ENCODE measurements at regions not wholly inside any gene's neighbourhood (a gene's known extent, or its start where the extent isn't known, plus 50 kb on each side); places are given as distances from the start of the nearest gene placed in this dataset.

DNA sequence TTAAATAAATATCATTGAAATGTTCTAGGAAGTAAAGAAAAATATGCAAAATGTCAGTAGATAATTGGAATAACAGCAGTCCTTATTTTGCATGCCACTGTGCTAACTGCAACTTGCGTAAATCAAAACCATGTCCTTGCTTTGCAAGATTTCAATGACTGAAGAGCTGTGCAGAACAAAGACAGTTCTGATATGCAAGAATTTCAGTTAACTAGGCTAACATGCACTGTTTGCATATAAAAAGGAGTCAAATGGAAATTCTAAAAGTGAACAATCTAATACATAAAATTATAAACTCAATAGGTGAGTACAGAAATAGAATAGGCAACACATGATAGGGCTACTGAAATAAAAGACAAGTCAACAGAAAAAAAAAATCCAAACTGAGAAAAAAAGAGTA, 1844.6 kb upstream of the NUDT12 start:
- TF ChIP-seq, protein P1, sequence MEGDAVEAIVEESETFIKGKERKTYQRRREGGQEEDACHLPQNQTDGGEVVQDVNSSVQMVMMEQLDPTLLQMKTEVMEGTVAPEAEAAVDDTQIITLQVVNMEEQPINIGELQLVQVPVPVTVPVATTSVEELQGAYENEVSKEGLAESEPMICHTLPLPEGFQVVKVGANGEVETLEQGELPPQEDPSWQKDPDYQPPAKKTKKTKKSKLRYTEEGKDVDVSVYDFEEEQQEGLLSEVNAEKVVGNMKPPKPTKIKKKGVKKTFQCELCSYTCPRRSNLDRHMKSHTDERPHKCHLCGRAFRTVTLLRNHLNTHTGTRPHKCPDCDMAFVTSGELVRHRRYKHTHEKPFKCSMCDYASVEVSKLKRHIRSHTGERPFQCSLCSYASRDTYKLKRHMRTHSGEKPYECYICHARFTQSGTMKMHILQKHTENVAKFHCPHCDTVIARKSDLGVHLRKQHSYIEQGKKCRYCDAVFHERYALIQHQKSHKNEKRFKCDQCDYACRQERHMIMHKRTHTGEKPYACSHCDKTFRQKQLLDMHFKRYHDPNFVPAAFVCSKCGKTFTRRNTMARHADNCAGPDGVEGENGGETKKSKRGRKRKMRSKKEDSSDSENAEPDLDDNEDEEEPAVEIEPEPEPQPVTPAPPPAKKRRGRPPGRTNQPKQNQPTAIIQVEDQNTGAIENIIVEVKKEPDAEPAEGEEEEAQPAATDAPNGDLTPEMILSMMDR (IDR thresholded peaks at IDR 0.05; ENCODE audit: low read depth, low read length, missing control alignments): no peak
- H3K4me3 ChIP-seq (replicated peaks; ENCODE audit: low read depth, low read length): no peak overlapping the region
- DNase-seq (ENCODE audit: extremely low read depth, low read depth): no peak

DNA sequence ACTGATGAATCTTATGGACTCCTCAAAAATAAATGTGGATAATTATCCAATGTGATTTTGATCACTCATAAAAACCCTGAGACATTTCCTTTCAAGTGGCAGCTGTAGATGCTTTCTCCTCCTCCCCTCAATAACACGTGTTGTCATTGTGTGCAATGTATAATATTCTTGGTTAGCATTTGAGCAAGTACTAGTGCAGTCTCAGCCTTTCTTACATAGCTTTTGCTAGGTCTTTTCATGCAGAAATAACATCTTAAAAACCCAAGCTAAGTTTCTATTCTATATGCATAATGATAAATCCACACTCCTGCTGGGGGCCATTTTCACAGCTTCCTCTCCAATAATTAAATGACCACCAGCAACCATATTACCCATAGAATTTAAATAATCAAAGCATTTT, 1835.2 kb upstream of the NUDT12 start:
- no peak overlapping the region for H3K4me3 ChIP-seq (replicated peaks; ENCODE audit: low read depth, low read length)
- TF ChIP-seq, protein P1 (IDR thresholded peaks at IDR 0.05; ENCODE audit: low read depth, low read length, missing control alignments): no peak
- DNase-seq (ENCODE audit: extremely low read depth, low read depth): no peak

DNA sequence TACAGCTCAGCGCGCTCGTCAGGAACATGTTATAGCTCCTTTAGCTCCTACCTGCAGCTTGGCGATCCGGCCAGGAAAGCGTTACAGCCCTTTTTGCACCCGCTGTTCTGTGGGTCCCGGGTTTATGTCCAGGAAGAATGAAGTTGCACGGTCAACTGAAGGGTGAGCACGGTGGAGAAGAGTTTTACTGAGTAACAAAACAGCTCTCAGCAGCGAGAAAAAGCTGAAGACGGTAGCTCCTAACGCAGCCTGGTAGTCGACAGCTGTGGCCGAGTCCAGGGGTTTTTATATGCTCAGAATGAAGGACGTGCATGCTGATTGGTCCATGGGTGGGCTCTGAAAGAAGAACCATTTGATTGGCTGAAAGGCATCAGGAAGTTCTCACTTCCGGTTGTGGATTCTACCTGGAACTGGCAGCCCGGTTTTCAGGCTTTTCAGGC, 1830.1 kb upstream of the NUDT12 start:
- H3K4me3 ChIP-seq (replicated peaks; ENCODE audit: low read depth, low read length): no peak overlapping the region
- TF ChIP-seq, protein P1 (IDR thresholded peaks at IDR 0.05; ENCODE audit: low read depth, low read length, missing control alignments): no peak
- DNase-seq (ENCODE audit: extremely low read depth, low read depth): no peak

DNA sequence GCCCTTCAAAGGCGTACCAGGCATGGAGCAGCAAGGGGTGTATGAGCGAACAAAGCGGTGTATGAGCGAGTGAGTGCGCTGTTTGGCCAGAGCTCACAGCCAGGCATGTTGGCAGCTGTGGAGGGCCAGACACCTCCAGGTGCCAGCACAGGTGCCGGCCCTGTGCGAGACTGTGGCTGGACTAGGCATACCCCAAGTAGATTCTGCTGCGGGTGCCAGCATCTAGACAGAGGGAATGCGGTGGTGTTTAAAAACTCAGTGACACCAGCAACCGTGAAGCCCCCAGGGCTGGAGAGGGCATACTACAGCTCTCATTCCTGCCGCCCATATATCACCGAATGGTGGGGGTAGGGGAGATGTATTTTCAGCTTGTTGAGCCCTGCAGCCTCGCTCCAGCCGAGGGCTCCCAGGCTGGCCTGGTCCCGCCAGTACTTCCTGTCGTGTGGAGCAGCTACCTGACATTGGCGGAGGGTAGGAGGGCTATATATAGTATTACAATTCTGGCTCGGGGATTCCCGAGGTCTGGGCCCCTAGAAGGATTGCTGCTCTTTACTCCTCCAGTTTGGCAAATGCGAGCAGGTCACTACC, 1829.6 kb upstream of the NUDT12 start:
- no peak for DNase-seq (ENCODE audit: extremely low read depth, low read depth)
- TF ChIP-seq, protein P1 (IDR thresholded peaks at IDR 0.05; ENCODE audit: low read depth, low read length, missing control alignments): no peak
- H3K4me3 ChIP-seq (replicated peaks; ENCODE audit: low read depth, low read length): no peak overlapping the region

DNA sequence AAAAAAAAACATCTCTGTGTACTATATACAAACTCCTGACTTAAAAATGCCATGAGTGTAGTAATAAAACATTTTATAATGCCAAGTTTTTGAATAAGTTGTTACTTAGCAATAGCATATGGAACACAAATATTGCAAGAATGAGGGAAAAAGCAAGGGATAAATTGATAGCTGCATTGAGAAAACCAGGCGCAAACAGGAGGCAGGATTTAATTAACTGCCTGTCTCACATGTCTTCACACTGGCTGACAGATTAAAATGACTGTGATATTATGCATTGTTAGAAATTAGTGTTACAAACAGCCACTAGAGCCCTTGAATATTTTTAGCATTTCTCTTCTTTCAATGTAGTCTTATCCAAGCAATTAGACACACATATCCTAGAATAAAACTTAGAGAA, 1817.5 kb upstream of the NUDT12 start:
- no peak for DNase-seq (ENCODE audit: extremely low read depth, low read depth)
- no peak overlapping the region for H3K4me3 ChIP-seq (replicated peaks; ENCODE audit: low read depth, low read length)
- TF ChIP-seq, protein P1 (IDR thresholded peaks at IDR 0.05; ENCODE audit: low read depth, low read length, missing control alignments): no peak

DNA sequence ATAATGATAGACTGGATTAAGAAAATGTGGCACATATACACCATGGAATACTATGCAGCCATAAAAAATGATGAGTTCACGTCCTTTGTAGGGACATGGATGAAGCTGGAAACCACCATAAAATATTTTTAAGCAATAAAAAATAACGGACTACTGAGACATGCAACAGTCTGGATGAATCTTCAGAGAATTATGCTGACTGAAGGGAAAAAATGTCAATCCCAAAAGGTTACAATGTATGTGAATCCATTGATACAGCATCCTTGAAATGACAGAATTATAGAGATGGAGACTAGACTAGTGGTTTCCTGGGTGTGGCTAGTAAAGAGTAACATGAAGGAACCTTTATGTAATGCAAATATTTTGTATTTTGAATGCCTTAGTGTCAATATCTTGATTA, 1808.6 kb upstream of the NUDT12 start:
- no peak overlapping the region for H3K4me3 ChIP-seq (replicated peaks; ENCODE audit: low read depth, low read length)
- DNase-seq (ENCODE audit: extremely low read depth, low read depth): no peak
- TF ChIP-seq, protein P1 (IDR thresholded peaks at IDR 0.05; ENCODE audit: low read depth, low read length, missing control alignments): no peak

All from HFF-Myc (cell line).